ENCODE measurements at regions not wholly inside any gene's neighbourhood (a gene's known extent, or its start where the extent isn't known, plus 50 kb on each side); places are given as distances from the start of the nearest gene placed in this dataset.

DNA sequence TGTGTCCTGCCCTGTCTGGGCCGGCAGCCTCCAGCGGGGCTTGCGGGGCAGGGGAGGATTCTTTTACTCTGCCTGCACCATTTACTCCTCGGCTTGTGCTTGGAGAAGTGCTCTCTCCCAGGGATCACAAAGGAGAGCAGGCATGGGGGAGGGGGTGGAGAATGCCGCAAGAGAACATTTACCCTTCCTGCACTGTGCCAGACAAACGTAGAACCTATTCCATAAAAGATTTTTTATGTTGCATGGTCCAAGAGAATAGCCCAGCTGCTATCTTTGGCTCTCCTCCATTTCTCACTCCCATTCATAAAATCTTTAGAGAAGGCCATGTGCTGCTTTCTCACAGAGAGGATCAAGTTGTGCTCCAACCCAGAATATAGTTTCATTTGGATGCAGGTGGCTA, 159.4 kb downstream of the SPTSSA start:
- Mint-ChIP-seq H3K27ac (no peak overlapping the region), H3K4me1 (ENCODE audit: low read depth) (no peaks in the 10 kb centered on the region), H3K36me3 (ENCODE audit: low read depth) (no peaks in the 10 kb centered on the region), H3K4me3 (no peak overlapping the region), H3K27me3 (peaks cover 11% of the 10 kb centered on the region), H3K9me3 (no peaks in the 10 kb centered on the region)
- DNase-seq (no peak), ATAC-seq (ENCODE audit: poor library complexity) (no peak)
- ChIA-PET POLR2A (no interaction called here), CTCF (interaction anchor here (1.6 kb wide), 1 partner anchor 20 kb away, joined by 4 read pairs; no protein-coding TSS in a partner anchor)
- intact Hi-C loops (cut with DNase I, micrococcal nuclease), result no loop called here
- no peak overlapping the region for H3K27ac ChIP-seq (ENCODE audit: low read depth in 1 of 2, low read length in 2 of 2)
- TF ChIP-seq CTCF (IDR thresholded peaks at IDR 0.05), result no peak
- no peaks in the 10 kb centered on the region for H3K27me3 ChIP-seq (ENCODE audit: control insufficient read depth in 1 of 2, insufficient read depth in 2 of 2, low read length in 2 of 2)
- no peaks in the 10 kb centered on the region for H3K4me1 ChIP-seq (ENCODE audit: insufficient read depth, low read length)
- no peak overlapping the region for H3K4me3 ChIP-seq (ENCODE audit: low read length)
- H3K9me3 ChIP-seq (ENCODE audit: control insufficient read depth in 1 of 2, insufficient read depth in 1 of 2, low read length in 2 of 2), result no peaks in the 10 kb centered on the region
- H3K36me3 ChIP-seq (ENCODE audit: insufficient read depth, low read length), result no peaks in the 10 kb centered on the region

DNA sequence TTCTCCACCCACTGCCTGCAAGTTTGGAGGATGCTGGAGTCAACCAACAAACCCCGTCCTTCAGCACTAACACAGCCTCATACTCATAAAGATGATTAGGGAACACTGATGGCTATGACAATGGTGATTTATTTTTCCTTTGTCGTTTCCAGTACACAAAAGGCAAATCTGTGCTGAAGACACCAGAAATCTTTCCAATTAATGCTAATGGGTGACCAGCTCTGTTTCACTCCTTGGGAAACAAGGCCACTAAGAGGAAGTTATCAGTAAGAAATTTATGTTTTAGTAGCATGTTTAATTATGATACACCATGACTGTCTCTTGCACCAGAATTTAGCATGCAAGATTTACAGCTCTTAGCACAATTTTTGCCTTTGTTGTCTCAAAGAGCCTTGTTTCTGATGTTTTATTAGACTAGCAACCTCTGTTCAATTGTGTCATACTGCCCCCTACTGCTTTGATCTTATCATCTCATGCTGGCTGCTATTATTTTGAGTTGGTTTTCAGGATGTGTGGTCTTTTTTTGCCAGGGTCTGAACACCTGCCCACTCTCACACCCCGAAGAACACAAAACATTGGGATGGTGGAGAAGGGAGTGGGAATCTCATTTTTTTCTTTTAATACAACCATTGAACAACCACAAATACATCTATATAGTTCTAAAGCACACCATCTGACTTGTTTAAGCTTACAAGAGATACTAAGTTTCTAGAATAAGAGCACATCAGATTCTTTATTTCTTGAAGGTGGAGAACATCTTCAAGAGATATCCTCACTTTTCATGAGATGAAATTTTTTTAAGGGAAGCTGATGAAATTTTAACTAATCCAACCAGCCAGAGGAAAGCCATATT, 160.9 kb downstream of the SPTSSA start:
- Mint-ChIP-seq H3K4me1 (ENCODE audit: low read depth) (no peaks in the 10 kb centered on the region), H3K36me3 (ENCODE audit: low read depth) (no peaks in the 10 kb centered on the region), H3K4me3 (no peak overlapping the region), H3K27ac (no peak overlapping the region), H3K9me3 (no peaks in the 10 kb centered on the region), H3K27me3 (peaks cover 11% of the 10 kb centered on the region)
- intact Hi-C loops (cut with DNase I, micrococcal nuclease), result loop anchor here in 1 of 2 experiments (2.0 kb wide), 1 partner anchor 1724 kb away; no protein-coding TSS in a partner anchor
- DNase-seq (peak in 3 of 14 experiments; percentile 36 to 48 (median 45)), ATAC-seq (ENCODE audit: poor library complexity) (no peak)
- H3K27ac ChIP-seq (ENCODE audit: low read depth in 1 of 2, low read length in 2 of 2), result no peak overlapping the region
- H3K4me3 ChIP-seq (ENCODE audit: low read length), result no peak overlapping the region
- H3K27me3 ChIP-seq (ENCODE audit: control insufficient read depth in 1 of 2, insufficient read depth in 2 of 2, low read length in 2 of 2), result no peaks in the 10 kb centered on the region
- peak; percentile 32 for TF ChIP-seq CTCF (IDR thresholded peaks at IDR 0.05)
- CTCF ChIA-PET, result no interaction called here
- no peaks in the 10 kb centered on the region for H3K9me3 ChIP-seq (ENCODE audit: control insufficient read depth in 1 of 2, insufficient read depth in 1 of 2, low read length in 2 of 2)
- H3K4me1 ChIP-seq (ENCODE audit: insufficient read depth, low read length), result no peaks in the 10 kb centered on the region
- POLR2A ChIA-PET, result no interaction called here
- no peaks in the 10 kb centered on the region for H3K36me3 ChIP-seq (ENCODE audit: insufficient read depth, low read length)

DNA sequence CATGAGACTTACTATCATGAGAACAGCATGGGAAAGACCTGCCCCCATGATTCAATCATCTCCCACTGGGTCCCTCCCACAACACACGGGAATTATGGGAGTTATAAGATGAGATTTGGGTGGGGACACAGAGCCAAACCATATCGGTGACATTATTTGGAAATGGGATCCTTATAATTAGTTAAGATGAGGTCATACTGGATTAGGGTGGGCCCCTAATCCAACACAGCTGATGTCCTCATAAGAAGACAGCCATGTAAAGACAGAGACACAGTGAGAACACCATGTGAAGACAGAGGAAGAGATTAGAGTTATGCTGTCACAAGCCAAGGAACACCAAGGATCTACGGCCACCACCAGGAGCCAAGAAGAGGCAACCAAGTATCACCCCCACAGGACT, 161.7 kb downstream of the SPTSSA start:
- Histone ChIP-seq H3K27me3 (ENCODE audit: control insufficient read depth in 1 of 2, insufficient read depth in 2 of 2, low read length in 2 of 2) (no peaks in the 10 kb centered on the region), H3K9me3 (ENCODE audit: control insufficient read depth in 1 of 2, insufficient read depth in 1 of 2, low read length in 2 of 2) (no peaks in the 10 kb centered on the region), H3K36me3 (ENCODE audit: insufficient read depth, low read length) (no peaks in the 10 kb centered on the region), H3K4me3 (ENCODE audit: low read length) (no peak overlapping the region), H3K4me1 (ENCODE audit: insufficient read depth, low read length) (no peaks in the 10 kb centered on the region), H3K27ac (ENCODE audit: low read depth in 1 of 2, low read length in 2 of 2) (no peak overlapping the region)
- ATAC-seq (ENCODE audit: poor library complexity), result no peak
- no peak overlapping the region for H3K27ac Mint-ChIP-seq
- H3K9me3 Mint-ChIP-seq, result no peaks in the 10 kb centered on the region
- intact Hi-C loops (cut with DNase I, micrococcal nuclease), result loop anchor here in 1 of 2 experiments (2.0 kb wide), 1 partner anchor 1724 kb away; no protein-coding TSS in a partner anchor
- no peak overlapping the region for H3K4me3 Mint-ChIP-seq
- ChIA-PET CTCF (no interaction called here), POLR2A (no interaction called here)
- no peak for TF ChIP-seq CTCF (IDR thresholded peaks at IDR 0.05)
- H3K4me1 Mint-ChIP-seq (ENCODE audit: low read depth), result no peaks in the 10 kb centered on the region
- H3K27me3 Mint-ChIP-seq, result peaks cover 6% of the 10 kb centered on the region
- no peak for DNase-seq
- H3K36me3 Mint-ChIP-seq (ENCODE audit: low read depth), result no peaks in the 10 kb centered on the region
